HG03097 (cell line): ENCODE measurements at regions not wholly inside any gene's neighbourhood (a gene's known extent, or its start where the extent isn't known, plus 50 kb on each side); places are given as distances from the start of the nearest gene placed in this dataset.

Source experiments
- ATAC-seq: cut with Tn5 transposase; IDR thresholded peaks from one replicate; pipeline ENCODE4 v1.9.1; 2021; ENCODE audit not compliant: unreplicated experiment, low FRiP score

GRCh38 chr21:27021046-27021445 lies 54.2 kb upstream of the ADAMTS5 start:
- ATAC-seq: no peak

GRCh38 chr21:27017246-27017645 lies 50.4 kb upstream of the ADAMTS5 start:
- no peak for ATAC-seq
